GM19463 (cell line): ENCODE measurements at regions not wholly inside any gene's neighbourhood (a gene's known extent, or its start where the extent isn't known, plus 50 kb on each side); places are given as distances from the start of the nearest gene placed in this dataset.

ENCODE experiments used
- ATAC-seq: cut with Tn5 transposase; IDR thresholded peaks from one replicate; pipeline ENCODE4 v1.9.1; 2021; ENCODE audit warnings: mild to moderate bottlenecking, moderate library complexity; ENCODE audit not compliant: unreplicated experiment

DNA sequence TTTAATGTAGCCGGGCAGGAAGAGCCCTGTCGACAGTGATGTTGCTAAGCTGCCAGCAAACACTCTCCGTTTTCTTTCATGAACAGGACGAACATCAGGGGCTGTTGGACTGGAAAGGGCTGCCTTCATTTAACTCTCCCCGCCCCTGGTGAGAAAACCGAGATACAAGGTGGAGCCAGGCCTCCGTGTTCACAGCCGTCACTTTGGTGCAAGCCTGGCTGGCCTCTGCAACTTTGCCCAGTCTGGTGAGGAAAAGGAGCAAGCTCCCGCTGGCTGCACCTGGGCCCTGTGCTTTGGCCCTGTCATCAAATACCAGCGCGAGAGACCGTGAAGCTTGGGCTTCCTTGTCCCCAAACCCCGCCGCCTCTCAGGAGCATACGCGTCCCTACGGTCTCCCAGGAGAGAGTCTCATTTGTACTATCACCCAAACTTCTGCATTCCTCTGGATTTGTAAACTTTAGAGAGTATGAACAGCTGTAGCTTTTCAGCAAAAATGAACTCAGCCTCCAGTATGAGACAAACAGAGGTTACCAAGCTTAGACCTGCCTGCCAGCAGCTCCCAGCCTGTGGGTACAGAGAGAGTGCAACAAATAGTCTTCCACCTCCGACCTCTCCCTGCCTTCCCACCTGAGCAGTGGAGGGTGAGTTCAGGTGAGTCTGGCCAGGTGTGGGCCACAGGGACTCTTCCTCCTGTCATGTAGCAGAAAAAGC, 445.3 kb upstream of the MGMT start:
- ATAC-seq, result no peak

DNA sequence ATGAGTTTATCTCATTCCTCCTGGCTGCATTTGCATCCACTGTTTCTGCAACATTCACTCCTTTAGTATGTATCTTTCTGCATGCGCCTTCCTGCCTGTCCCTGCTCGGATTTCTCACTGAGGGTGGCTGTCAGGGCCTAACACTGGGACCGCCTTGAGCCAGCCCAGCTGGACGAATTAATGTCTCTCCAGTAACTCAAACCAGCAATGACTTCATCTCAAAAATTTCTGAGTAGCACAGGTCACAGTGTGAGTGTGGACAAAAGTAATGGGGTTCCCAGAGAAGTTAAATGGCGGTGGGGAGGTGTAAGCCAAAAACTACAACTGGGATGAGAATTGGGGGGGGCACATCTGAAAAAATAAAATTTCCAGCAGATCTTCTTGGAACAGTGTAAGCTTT, 444.0 kb upstream of the MGMT start:
- no peak for ATAC-seq

DNA sequence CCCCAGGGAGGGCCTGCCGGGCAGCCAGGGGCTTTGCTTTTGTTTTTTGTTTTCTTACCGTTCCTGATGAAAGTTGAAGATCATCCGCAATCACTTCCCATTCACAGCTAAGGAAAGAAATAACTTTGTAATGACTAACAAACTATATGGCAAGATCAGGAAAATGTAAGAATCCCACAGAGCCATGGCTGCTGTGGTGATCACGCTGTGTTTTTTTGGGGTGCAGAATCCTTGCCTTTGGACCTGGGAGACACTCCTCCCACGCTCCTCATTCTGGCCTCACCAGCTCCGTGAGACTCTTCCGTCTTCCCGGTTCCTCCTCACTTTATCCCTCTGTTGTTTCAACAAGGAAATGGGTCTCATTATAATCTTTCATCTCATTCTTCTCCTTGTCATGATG, 443.0 kb upstream of the MGMT start:
- ATAC-seq, result no peak

DNA sequence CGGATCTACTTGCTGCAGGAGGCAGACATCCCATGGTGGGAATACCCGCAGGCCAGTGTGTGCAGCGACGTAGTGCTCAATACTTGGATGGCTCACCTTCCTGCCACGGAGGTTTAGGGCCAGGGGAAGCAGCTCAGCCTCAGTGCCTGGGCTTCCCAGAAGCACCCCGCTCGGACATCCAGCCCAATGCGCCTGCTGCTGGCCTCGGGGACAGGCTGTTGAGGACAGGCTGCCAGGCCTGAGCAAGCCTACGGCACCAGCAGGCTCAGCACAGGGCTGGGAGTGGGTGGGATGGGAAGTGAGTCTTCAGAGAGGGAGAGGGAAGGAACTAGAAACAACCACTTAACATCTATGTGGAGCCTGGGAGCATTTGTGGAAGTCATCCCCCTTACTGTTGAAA, 441.3 kb upstream of the MGMT start:
- ATAC-seq, result no peak

DNA sequence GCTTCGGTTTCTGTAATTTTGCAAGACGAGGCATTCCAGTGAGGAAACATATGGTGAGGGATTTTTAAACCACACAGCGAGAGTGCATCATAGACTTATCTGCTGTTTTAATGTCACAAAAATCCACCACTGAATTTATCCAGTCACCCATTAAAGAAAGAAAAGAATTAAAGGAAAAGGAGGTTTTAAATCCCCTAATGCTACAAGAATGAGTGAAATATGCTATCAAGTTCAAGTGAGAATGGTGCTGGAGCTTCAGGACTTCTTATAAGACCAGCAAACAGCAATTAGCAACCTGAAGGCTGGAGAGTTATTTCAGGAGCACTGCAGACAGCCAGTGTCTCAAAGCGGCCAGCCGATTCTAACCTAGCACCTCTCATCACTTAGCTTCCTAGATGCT, 439.1 kb upstream of the MGMT start:
- no peak for ATAC-seq

DNA sequence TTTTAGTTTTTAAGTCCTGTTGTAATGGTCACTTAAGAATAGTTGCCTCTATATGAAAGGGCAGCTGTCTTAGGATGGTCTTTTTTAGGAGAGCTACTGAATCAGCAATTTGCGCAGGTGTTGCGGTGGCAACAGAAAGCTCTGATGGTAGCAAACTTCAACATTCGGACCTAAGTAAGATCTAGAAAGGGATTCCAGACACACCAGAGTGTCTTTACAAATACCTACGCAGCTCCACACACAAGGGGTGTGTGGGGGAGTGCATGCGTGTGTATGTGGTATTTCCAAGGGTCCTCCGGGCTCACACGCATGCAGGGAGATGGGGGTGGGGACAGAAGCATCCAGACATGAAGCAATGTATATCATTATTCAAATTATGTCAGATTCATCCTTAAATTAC, 438.6 kb upstream of the MGMT start:
- no peak for ATAC-seq

DNA sequence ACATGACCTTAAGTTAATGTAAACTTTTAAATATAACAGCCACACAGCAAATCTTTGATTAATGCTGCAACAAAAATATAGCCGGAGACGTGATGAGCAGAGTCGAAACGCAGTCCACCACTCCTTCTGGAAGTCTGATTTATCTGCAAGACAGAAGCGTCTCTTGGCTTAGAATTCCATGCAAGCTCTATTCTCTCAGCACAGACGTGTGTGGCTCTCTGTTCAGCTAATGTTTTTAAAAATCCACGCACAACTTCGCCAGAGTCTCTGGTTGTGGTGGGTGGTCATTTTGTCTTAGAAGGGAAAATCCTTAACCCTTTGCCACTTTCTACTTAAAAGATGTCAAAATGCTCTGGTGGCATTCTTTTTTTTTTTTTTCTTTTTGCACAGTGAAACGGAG, 438.0 kb upstream of the MGMT start:
- ATAC-seq, result no peak

DNA sequence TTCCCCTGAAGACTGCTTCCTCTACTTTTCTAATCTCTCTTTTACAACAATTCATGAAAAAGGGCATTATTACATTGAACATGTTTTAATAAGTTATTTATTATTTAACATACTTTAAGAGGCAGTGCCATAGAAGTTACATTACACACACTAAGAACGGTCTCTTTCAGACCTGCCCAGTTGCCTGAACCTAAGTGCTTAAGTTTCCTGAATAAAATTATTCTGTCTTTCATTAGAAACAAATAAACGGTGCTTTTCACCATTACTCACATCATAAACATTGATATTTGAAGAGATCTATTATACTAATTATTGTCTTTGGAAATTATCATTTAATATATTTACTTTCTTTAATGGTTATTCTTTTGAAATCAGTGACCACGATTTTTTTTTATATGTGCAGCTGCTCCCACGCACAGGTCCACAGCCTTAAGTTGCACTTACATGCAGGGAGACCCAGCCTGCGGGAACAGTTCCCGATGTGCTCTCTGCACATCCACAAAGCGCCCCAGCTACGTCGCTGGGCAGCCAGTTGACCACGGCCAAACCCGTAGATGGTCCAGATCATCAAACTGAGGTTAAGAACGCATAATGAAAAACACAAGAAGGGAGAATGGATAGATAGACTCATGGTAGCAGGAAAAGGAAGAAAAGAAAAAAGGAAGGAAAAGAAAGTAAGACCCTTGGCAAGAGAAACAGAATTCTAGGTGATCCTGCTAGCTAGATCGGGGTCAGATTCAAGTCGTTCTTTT, 437.0 kb upstream of the MGMT start:
- ATAC-seq, result no peak

DNA sequence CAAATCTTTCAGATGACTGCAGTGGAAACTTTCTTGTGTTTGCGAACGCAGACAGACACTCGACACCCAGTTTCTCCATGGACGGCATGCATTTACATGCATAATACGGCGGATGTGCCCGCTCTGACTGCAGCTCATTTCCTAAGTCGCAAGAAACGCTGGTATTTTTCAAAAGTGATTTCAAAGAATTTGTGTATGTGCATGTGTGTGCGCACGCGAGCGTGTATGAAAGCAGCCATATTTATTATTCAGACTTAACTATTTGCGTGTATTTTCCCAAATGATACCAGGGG, 436.5 kb upstream of the MGMT start:
- ATAC-seq, result no peak

DNA sequence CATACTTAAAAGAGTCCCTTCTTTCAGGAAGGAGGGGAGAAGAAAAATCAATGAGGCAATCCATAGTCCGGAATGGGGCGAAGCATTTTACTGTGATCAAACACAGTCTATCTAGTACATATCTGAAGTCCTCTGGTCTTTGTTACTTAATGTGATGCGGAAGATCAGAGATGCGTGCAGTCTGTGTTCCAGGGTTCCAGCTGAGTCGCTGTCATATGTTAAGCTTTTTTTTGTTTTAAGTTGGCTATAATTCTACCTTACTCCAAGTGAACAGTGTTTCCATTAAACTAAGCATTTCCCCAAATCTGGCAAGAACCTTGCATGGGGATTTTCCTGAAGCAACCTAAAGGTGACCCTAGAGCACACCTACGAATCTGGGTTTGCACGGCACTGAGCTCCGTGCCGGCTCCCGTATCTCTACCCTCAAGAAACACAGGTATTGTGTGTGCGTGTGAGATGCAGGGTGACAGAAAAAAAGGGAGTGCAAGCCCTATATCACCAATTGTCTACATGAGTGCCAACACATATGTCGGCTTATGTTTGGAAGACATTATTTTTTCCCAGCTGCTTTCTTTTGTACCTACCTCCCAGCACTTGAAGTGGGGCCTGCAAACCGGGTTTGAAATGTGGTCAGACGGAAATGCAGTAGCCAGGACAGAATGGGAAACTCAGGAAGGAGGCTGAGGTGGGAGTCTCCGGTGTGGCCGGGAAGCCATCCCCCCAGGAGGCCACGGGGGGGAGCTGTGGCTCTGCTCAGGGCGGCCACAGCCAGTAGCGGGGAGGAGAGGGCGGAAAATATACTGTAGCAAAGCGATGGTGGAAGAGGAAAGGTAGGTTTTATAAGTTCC, 435.8 kb upstream of the MGMT start:
- ATAC-seq, result peak; percentile 83

DNA sequence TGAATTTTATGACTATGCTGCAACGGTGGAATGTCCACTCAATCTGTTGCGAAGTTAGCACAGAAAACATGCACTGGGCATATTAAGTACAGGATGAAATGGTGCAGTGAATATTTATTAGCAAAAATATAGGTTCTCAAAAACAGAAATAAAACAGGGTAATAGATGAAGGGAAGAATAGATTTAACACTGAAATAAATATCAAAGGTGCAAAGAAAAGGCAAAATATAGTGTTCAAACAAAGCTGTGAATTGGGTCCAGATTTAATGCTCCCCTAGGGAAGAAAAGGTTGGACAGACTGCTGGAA, 435.2 kb upstream of the MGMT start:
- no peak for ATAC-seq

DNA sequence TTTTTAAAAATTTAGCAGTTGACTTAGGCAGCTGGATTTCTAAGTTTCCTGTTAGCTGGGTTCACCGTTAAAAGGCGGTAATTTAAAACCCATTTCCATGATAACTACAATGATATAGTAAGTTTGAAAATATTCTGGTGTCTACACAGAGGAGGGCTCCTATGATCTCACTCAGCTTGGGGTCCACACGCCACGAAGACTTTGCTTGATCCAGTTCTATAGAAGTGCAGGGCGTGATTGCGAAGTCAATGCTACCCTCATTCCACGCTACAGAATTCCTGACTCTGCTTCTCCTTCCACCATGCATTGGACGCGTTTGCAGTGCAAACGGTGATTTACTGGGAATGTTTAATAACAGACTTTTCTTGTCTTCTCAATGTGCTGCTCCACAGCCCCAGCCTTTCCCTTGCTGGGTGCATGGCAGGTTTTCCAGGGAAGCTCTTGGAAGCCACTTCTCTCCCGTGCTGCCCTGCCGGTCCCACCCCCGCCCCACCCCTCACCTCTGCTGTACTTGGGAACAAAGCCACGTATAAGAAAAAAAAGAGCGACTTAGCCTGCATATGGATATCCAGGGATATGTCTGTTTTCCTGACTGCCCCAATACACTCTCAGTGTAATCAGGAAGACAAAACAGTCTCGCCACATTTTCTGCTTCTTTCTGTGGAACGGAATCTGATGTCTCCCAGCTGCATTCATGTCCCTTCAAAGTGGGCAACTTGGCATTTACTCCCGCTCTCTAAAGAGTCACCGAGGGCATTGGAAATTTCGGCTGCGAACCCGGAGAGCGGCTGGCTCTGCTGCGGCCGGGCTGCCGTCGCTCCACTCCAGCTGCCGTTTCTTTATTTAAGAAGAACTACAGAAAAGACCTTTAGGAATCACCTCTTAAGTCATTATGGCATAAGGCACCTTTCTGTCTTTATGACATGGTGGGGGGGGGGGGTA, 434.4 kb upstream of the MGMT start:
- no peak for ATAC-seq

DNA sequence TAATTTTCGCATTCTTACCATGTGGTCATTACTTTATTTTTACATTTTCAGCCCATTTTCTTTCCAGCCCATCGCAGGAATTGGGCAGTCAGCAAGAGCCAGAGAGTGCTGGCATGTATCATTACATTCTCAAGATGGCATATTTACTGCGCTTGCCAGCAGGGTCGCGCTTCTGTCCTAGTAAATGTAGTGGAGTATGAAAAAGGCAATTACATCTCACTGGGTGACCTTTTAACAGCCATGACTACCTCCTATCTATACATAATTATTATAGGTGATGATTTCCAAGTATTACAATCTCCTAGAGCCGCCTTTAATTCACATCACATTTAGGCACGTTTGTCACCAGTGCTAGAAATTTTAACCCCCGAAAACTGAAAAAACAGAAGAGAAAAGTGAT, 433.7 kb upstream of the MGMT start:
- no peak for ATAC-seq

DNA sequence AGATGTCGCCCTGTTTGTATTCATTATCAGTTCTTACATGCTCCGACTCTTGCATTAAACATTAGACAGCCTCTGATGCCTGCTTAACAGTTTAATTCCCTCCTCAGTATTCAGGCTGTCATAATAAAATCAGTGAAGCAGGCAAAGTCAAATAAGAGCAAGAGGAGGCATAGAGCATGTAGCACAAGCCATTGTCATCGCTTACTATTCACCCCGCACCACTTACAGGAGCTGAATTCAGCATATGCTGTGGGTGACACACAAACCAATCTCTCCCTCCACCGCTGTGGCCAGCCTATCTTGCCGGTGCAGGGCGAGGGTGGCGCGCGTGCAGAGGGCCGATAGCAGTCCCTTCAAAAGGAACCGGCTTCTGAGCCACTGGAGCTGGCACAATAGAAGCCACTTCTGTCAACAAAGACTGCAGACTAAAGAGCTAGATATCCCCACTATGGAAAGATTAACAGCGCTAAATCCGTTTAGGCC, 433.2 kb upstream of the MGMT start:
- no peak for ATAC-seq

DNA sequence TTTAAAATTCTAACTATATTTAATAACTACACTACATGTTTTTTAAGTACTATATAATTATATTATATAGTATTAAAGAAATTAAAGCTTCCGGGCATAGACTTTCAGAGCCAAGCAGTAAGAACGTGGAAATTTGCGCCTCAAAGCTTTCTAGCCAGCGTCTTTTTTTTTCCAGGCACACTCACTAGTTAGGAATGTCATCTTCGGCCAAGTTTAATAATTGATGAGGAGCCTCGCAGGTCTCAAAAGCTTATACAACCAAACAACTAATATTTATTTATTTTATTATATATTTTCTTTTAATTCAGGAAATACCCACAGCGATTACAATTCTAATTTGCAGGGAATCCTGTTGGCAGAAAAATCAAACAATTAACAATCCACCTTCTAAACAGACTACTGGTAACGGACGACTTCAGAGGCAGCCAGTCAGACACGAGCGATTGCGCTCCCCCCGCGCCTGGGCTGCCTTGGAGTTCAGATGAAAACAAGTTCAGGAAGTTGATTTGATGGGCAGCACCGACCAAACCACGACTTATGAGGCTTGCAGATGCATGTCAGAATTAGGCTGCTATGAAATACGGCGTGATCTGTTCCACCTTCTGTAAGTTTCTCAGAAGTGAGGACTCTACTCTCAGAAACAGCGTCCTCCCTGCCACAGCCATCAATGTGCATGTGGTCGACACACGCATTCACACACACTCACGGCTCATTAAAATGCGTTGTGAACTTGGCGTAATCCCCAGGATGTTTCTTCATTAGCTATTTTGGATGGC, 431.8 kb upstream of the MGMT start:
- no peak for ATAC-seq

DNA sequence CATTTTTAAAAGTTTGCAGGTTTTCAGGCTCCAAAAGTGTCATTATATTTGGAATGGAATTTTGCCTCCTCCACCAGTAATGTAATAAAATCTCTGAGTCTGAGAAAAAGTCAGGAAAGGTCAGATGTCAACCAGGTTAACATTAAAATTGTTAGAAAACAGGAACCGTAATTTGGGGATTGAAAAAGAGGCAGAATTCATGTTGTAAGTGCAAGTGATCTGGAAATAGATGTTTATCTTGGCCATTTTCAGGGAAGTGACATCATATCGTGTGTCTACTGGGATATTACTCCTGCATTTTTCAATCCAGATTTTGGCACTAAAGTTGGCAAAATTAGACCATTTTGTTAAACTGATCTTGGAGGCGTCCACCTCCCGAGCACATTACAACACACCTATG, 428.5 kb upstream of the MGMT start:
- ATAC-seq, result no peak

DNA sequence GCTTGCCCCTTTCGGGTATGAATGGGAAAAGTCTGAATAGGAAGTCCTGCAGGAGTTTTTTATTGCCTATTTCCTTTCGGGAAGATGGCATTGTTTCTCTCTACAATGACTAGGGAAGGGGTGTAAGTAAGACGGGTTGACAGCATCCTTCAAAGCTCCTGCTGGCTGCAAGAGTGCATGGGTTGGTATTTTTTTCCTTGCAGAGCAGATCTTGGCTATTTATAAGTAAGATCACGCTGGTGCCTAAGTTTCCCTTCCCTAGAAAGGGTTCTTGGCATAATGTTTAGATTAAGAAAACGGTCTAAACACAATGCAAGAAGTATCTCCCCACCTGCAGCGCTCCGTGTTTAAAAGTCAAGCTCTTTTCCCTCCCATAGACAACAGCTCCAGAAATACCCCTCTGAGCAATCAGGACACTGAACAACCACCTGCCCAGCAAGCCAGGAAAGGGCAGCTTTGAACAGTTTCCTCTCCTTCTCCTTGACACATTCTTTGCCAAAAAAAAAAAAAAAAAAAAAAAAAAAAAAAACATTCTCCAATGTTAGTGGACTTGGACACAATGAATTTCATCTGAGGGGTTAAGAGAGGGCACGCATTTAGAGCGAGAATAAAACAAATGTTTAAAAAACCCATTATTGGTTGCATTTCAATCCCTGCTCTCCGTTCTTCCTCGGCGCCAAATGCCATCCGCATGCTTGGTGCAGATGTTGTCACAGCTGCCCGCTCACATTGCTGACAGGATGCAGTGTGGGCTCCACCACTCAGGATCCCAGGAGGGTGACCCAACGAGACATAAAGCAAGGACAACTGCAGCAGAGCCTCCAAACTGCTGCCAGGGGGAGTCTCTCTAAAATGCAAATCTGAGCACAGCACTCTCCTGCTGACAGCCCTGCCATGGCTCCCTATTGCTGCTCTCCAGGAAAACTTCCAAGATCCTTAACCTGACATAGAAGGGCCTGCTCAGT, 427.4 kb upstream of the MGMT start:
- ATAC-seq, result no peak

DNA sequence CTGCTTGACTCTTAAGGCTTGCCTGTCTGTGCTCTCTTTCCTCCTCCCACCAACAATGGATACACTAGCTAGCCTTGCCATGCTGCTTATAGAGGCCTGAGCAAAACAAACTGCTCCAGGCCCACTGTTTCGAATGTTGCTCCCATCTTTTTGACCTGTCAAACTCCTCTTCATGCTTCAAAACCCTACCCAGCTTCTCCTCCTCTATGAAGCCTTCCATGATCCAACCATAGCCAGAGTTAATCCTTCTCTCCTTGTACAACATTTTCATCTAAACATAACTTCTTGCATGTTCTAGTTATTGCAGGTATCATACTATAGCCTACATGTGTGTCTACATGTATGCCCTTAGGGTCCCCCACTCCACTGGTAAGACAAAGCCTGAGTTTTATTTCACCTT, 426.7 kb upstream of the MGMT start:
- no peak for ATAC-seq

DNA sequence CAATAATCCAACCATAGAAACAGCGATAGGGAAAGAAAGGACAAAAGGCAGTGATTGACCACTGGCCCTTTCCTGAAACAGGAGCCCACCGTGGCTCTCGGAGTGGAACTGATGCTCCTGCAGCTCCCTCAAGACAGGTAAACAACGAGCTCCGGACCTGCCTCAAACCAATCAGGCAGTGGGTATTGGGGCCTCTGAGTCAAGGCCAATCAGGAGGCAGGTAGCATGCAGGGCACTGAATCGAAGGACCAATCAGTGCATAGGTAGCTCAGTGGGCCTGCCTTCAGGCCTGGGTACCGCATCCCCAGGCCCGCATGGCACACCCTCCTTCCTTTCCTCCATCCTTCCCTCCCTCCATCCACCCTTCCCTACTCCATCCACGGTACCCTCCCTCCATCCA, 425.1 kb upstream of the MGMT start:
- no peak for ATAC-seq
